ENCODE measurements at regions not wholly inside any gene's neighbourhood (a gene's known extent, or its start where the extent isn't known, plus 50 kb on each side); places are given as distances from the start of the nearest gene placed in this dataset.

DNA sequence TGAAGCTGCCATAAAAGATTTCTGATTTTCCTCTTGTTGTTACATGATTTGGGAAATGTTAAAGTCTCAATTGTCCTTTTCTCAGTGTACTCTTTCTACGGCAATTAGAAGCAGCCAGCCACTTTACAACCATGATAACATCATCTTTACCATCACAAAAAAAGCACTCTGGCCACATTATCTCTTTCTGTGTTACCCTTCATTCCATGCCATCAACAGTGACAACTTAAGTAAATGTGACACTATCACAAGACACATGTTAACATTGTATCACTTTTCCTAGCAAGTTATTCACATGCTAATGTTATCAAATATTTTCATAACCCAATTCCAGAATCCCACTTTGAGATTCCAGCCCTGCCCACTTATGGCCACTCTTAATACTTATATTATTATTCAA, 131.2 kb downstream of the TMX3 start:
- TF ChIP-seq, protein P1, sequence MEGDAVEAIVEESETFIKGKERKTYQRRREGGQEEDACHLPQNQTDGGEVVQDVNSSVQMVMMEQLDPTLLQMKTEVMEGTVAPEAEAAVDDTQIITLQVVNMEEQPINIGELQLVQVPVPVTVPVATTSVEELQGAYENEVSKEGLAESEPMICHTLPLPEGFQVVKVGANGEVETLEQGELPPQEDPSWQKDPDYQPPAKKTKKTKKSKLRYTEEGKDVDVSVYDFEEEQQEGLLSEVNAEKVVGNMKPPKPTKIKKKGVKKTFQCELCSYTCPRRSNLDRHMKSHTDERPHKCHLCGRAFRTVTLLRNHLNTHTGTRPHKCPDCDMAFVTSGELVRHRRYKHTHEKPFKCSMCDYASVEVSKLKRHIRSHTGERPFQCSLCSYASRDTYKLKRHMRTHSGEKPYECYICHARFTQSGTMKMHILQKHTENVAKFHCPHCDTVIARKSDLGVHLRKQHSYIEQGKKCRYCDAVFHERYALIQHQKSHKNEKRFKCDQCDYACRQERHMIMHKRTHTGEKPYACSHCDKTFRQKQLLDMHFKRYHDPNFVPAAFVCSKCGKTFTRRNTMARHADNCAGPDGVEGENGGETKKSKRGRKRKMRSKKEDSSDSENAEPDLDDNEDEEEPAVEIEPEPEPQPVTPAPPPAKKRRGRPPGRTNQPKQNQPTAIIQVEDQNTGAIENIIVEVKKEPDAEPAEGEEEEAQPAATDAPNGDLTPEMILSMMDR (IDR thresholded peaks at IDR 0.05; ENCODE audit: low read depth, low read length, missing control alignments): no peak
- DNase-seq (ENCODE audit: low read depth): no peak
- H3K4me3 ChIP-seq (ENCODE audit: low read depth, low read length): no peak overlapping the region

DNA sequence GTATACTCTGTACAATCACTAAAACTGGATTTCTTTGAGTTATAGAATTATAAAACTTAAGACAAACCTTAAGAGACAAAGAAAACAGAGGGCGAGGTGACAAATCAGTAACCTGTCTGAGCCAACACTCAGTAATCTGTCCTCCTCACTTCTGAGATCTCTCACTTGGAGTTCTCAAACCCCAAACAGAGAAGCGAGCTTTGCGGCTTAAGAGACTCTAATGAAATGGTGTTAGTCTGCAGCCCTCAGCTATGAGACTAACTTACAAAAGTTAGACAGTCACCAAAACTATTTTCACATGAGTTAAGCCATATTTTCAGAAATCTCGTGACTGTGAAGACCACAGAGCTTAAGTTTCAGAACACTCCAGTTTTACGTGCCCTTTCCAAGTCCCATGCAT, 140.6 kb downstream of the TMX3 start:
- DNase-seq (ENCODE audit: low read depth): no peak
- H3K4me3 ChIP-seq (ENCODE audit: low read depth, low read length): no peak overlapping the region
- TF ChIP-seq, protein P1 (IDR thresholded peaks at IDR 0.05; ENCODE audit: low read depth, low read length, missing control alignments): no peak

DNA sequence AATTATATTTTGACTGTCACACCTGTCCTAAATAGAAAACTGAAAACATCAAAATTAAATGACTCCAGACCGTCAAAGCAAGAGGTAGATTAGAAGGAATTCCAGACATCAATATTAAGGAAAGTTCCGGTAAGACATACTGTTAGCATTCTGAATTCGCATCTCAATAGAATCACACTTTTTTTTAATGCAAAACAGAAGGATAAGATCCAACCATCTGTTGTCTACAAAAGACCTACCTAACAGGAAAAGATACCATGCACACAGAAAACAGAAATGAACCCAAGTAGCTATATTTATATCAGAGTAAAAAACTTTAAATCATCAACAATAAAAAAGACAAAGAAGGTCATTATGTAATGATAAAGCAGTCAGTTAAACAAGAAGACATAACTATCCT, 145.0 kb downstream of the TMX3 start:
- TF ChIP-seq, protein P1 (IDR thresholded peaks at IDR 0.05; ENCODE audit: low read depth, low read length, missing control alignments): no peak
- DNase-seq (ENCODE audit: low read depth): no peak
- no peak overlapping the region for H3K4me3 ChIP-seq (ENCODE audit: low read depth, low read length)

DNA sequence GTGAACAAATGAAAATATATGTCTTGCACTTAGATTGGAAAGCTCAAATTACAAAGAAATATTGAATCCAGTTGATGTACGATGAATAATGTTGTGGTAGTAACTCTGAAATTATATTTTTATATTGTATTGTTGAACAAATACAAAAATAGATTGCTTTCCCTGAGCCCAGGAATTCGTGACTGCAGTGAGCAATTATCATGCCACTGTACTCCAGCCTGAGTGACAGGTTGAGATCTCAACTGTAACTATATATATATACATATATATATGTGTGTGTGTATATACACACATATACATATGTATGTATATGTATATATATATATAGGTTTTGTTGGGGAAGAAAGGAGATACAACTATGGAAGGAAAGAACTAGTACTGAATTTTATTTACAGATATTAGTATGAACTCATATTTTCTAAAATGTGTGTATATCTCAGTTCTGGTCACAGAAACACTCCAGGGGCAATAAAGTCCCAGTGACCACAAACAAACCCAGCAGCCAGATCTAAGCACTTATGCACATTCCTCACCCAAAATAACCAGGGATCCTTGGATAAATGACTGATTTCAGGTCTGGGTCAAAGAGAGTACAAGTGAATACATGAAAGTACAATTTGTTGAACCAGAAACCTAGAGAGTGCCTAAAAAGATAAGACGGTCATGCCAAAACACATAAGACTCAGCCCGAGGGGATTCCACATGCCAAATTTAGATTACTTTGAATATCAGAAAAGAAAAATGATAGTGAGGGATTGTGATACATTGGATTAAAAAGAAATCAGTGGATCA, 146.3 kb downstream of the TMX3 start:
- TF ChIP-seq, protein P1 (IDR thresholded peaks at IDR 0.05; ENCODE audit: low read depth, low read length, missing control alignments): no peak
- no peak for DNase-seq (ENCODE audit: low read depth)
- H3K4me3 ChIP-seq (ENCODE audit: low read depth, low read length): no peak overlapping the region

DNA sequence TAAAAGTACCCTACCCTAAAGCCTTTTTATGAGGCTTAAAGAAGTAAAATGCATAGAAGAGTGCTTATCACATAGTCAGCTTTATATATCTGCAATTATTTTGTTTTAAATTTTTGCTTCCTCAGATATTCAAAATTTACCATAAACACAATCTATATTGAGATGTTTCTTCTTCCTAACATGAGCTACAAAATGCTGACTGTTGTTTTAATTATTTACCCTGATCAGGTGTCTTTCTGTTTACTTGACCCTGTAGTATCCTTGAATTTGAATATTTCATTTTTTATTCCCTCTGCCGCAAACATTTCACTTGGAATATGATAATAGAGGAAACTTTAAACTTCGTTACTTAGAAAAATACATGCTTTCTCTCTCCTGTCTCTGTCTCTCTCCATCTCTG, 147.9 kb downstream of the TMX3 start:
- TF ChIP-seq, protein P1 (IDR thresholded peaks at IDR 0.05; ENCODE audit: low read depth, low read length, missing control alignments): no peak
- no peak overlapping the region for H3K4me3 ChIP-seq (ENCODE audit: low read depth, low read length)
- DNase-seq (ENCODE audit: low read depth): no peak

DNA sequence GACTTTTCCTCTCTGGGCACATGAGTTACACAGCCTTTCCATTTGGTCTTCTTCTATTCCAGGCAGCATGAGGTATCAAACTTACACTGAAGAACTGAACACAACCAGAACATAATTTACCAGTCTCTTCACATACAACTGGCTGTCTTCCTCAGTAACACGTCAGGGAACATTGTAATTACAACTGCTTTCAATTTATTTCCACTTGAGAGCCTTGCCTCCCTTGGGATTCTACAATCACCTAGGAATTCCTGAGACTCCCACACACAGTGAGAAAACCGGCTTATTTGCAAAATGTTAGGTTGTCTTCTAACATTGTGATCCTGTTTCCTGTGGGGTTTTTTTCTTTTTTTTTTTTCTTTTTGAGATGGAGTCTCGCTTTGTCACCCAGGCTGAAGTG, 149.9 kb downstream of the TMX3 start:
- no peak for DNase-seq (ENCODE audit: low read depth)
- no peak overlapping the region for H3K4me3 ChIP-seq (ENCODE audit: low read depth, low read length)
- TF ChIP-seq, protein P1 (IDR thresholded peaks at IDR 0.05; ENCODE audit: low read depth, low read length, missing control alignments): no peak

DNA sequence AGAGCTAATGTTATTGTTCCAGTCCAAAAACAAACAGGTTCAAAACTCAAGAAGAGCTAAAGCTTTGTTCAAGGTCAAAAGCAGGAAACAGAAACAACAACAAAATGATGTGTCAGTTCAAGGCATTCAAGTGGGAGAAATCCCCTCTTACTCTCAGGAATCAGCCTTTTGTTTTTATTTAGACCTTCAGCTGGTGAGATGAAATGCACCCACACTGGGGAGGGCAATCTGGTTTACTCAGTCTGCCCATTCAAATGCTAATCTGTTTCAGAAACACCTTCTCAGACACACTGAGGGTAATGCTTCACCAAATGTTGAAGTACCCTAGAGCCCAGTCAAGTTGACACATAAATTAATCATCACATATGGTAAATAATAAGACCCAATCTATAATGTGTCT, 150.6 kb downstream of the TMX3 start:
- no peak overlapping the region for H3K4me3 ChIP-seq (ENCODE audit: low read depth, low read length)
- TF ChIP-seq, protein P1 (IDR thresholded peaks at IDR 0.05; ENCODE audit: low read depth, low read length, missing control alignments): no peak
- no peak for DNase-seq (ENCODE audit: low read depth)
